ENCODE measurements at regions not wholly inside any gene's neighbourhood (a gene's known extent, or its start where the extent isn't known, plus 50 kb on each side); places are given as distances from the start of the nearest gene placed in this dataset.

DNA sequence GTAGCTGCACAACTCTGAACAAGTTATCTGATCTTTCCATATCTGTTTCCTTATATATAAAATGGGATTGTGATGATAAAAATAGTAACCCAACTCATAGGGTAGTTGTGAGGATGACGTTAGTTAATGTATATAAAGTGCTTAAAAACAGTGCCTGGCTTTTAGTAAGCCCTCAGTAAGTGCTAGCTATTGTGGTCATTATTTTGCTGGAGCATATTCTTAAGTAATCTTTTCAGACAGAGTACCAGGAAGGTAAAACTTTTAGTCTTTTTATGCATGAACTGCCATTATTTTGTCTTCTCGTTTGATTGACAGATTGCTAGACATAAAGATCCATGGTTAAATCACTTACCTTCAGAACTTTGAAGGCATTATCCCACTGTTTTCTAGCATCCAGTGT, 62.5 kb upstream of the SIM2 start:
- no peak for DNase-seq

DNA sequence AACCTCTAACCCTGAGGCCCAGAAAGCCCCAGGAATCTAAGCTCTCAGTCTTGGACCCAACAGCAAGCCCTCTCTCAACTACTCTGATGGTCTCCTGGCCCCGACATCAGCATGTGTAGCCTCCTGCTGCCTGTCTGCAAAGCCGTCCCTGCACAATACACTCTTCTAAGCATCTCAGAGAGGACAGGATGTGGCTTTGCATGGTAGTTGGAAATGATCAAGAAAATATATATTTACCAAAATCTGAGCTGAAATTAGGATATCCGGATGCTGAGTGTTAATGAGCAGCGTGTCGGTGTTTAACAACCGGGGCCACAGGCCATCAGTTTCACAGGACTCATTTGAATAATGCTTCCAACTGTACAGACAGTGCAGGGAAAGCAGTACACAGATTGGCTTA, 59.1 kb upstream of the SIM2 start:
- DNase-seq = peak; percentile 18

DNA sequence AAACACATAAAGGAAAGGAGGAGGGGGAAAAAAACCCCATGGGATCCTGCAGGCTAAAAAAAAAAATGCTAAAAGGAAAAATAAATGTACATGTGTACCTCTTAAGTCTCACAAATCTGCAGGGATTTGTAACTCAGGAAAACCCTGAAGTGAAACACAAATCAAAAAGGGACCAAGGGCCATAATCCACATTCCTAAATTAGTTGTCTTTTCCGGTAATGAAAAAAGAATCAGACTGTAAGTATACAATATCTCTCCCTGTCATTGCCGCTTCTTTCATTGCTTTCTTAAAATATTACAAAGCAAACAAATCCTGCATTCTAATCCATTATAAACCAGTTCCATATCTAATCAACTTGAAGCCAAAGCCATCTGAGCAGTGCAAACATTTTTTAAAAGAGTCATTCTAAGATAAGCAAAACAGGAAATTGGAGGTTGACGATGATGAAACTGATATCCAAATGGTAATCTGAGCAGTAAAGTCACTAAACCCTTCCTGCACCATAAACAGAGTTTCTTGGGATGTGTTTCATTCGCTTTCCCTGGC, 58.7 kb upstream of the SIM2 start:
- no peak for DNase-seq

DNA sequence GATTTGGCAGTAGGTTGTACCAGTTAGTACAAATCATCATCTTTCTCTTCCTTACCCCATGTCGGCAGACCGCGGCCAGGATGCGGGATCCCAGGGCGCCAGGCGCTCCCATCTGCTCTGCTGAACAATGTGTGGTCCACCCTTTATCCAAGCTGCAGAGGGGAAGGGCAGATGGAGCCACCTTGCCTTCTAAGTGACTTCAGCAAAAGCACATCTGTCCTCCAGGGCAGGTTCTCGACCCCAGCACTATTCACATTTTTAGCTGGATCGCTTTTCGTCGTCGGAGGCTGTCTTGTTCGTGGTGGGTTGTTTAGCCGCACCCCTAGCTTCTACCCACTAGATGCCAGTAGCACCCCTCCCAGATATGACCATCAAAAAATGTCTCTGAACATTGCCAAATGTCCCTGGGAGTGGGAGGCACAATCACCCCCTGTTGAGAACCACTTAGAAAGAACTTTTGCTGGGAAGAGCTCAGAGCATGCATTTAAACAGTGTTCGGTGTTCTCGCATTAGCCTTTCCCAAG, 58.1 kb upstream of the SIM2 start:
- peak; percentile 48 for DNase-seq

DNA sequence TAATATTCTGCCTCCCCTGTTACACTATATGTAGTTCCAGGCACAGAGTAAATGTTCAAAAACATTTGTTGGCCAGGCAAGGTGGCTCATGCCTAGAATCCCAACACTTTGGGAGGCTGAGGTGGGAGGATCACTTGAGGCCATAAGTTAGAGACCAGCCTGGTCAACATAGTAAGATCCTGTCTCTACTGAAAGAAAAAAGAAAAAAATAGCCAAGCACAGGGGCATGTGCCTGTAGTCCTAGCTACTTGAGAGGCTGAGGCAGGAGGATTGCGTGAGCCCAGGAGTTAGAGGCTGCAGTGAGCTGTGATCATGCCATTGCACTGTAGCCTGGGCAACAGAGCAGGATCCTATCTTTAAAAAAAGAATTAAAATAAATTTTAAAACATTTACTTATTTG, 57.6 kb upstream of the SIM2 start:
- no peak for DNase-seq

DNA sequence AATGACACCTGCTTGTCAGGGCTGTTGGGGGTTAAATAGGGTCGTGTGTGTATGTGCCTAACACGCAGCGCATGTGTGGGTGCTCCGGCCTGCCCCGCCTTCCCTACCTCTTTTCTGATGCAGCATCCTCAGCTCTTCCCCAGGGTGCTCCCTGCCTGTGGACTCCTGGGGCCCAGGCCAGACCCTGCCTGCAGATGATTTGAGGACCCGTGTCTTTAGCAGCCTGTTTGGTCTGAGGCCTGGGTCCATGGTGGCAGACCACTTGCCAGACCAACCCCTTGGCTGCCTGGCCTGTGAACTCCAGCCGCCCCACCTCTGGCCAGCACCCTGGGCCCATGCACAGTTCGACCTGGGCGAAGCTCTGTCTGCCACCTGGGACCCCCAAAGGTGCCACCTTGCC, 57.0 kb upstream of the SIM2 start:
- peak; percentile 37 for DNase-seq

DNA sequence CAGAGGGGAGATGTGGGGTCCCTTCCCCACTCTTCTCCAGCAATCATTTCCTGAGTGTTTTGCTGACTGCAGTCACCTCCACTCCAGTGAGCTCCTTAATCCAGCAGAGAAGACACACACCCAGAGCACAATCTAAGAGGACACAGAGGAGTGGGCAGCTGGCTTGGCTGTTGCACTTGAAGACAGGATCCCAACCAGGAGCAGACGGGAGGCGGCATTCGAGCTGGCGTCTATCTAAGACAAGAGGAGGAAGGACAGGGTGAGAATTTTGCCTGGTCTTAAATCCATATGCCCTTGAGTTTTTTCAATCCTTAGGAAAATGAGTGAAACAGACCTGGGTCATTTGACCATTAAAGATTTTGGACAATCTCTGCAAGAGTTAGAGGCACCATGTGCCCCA, 56.1 kb upstream of the SIM2 start:
- DNase-seq = peak; percentile 32

DNA sequence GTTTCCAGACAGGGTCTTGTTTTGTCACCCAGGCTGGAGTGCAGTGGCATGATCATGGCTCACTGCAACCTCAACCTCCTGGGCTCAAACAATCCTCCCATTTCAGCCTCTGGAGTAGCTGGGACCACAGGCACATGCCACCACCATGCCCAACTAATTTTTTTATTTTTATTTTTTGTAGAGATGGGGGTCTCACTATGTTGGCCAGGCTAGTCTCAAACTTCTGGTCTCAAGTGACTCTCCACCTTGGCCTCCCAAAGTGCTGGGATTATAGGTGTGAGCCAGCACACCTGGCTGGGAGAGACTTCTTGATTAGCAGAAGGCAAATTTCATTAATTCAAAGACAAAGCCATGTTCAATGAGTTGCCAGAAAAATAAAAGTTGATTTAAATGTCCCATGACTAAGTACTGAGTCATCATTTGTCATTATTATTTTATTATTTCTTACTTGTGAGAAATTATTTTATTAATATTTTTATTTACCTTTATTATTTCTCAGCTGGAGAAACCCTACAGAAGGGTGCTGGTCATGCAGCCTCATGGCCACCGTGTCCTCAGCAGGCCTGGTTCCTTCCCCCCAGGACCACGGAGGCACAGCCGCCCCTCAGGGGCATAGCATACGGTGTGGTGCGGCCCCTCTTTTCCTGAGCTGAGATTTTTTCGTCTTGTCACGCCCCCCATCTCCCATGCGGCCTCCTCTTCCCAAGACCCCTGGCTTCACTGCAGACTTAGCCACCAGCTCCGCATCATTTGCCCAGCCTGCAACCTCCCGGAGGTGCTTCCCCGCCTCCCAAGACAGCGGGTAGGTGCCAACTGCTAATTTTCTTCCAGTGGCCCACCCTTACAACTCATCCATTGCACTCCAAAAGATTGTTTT, 55.3 kb upstream of the SIM2 start:
- DNase-seq = peak; percentile 13

DNA sequence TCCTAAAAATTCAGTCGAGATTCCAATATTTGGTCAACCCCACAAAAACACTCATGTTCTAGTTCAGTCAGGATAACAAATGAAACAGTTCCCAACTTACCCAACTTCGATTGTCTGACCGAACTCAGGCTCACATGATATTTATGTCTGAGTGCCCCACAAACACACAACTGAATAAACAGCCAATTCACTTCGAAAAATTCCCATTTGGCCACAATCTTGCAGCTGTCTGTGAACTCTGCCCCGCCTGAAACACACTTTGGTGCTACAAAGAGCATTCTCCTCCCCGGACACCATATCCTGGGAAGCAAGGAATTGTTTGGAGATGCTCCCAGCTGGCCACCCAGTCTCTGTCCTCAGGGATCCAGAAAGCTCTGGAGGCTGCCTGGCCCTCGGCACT, 52.9 kb upstream of the SIM2 start:
- no peak for DNase-seq

DNA sequence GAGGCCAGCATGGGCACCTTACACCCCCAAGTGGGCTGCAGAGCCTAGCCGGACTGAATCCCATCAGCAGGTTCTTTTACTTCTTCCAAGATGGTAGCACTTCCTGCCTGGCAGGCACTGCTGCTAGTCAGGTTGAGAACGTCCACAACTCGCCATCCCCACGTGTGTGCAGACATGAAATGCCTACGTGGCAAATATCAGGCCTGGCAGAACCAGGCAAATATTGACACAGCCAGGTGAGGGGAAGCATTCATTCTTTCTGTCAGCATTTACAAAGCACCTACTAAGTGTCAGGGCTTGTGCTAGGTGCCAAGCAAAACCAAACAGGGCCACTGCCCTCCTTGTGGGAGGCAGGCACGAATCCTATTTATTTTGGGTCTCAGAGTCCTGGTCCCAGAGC, 52.3 kb upstream of the SIM2 start:
- no peak for DNase-seq

DNA sequence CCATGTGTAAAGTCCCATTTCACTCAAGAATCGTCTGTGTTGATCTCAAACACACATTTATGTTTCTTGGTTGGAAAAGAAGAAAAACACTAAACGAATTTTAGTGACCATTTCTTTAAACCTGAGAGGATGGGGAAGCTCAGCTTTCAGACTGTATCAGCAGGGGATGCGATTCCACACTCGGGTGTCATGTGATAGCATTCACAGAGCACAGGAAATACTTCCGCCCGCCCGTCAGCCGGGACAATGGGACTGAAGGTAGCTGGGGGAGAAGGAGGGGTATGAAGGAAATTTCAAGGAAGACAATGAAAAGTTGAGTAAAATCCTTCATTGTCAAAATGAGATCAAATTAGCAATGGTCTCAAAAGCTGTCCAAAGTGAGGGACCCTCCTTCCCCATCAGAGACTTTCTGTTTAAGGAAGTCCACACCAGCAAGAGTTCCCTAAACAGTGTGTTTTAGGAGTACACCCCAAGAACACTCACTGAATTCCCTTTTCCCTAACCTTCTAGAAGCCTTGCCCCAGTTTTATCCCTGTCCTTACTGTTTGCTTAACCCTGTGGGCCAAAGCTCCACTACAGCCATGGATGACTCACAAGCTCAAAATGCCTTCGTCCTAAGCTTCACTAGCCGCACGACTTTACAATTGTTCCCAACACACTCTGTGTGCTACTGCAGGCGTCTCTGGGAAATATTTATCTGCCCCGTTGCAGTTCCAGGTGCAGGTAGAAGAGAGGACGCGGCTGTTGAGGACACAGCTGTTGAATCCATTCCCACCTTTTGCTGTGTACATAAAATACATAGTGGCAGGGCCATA, 51.4 kb upstream of the SIM2 start:
- peak; percentile 67 for DNase-seq

All from islet precursor cell (in vitro differentiated cells).